ENCODE measurements at regions not wholly inside any gene's neighbourhood (a gene's known extent, or its start where the extent isn't known, plus 50 kb on each side); places are given as distances from the start of the nearest gene placed in this dataset.

GRCh38 chr1:208516780-208517179, 272.6 kb upstream of the PLXNA2 start:
- Histone ChIP-seq H3K9me3 (ENCODE audit: insufficient read depth, low read depth, low read length) (no peaks in the 10 kb centered on the region), H4K20me1 (ENCODE audit: insufficient read depth, low read length, poor library complexity, severe bottlenecking) (no peaks in the 10 kb centered on the region), H3K4me1 (ENCODE audit: insufficient read depth, low read length, poor library complexity, severe bottlenecking) (no peaks in the 10 kb centered on the region), H3K36me3 (ENCODE audit: insufficient read depth, low read length) (no peaks in the 10 kb centered on the region), H3K9me2 (replicated peaks; ENCODE audit: low read depth, low read length) (no peaks in the 10 kb centered on the region), H3K4me3 (ENCODE audit: low read length, poor library complexity, severe bottlenecking) (no peak overlapping the region), H3K9ac (ENCODE audit: low read depth, low read length, poor library complexity, severe bottlenecking) (no peak overlapping the region), H3K79me2 (ENCODE audit: insufficient read depth, low read length) (no peaks in the 10 kb centered on the region), H2AFZ (ENCODE audit: low read length) (no peak overlapping the region), H3K27me3 (ENCODE audit: insufficient read depth, low read length, poor library complexity, severe bottlenecking) (no peaks in the 10 kb centered on the region), H3K4me2 (ENCODE audit: low read depth, low read length, poor library complexity, severe bottlenecking) (no peak overlapping the region), H3F3A (ENCODE audit: low read depth) (no peaks in the 10 kb centered on the region)
- TF ChIP-seq, protein P1, sequence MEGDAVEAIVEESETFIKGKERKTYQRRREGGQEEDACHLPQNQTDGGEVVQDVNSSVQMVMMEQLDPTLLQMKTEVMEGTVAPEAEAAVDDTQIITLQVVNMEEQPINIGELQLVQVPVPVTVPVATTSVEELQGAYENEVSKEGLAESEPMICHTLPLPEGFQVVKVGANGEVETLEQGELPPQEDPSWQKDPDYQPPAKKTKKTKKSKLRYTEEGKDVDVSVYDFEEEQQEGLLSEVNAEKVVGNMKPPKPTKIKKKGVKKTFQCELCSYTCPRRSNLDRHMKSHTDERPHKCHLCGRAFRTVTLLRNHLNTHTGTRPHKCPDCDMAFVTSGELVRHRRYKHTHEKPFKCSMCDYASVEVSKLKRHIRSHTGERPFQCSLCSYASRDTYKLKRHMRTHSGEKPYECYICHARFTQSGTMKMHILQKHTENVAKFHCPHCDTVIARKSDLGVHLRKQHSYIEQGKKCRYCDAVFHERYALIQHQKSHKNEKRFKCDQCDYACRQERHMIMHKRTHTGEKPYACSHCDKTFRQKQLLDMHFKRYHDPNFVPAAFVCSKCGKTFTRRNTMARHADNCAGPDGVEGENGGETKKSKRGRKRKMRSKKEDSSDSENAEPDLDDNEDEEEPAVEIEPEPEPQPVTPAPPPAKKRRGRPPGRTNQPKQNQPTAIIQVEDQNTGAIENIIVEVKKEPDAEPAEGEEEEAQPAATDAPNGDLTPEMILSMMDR (conservative IDR thresholded peaks at IDR 0.05; ENCODE audit: low read length) = no peak
- TF ChIP-seq EZH2phosphoT487 (IDR thresholded peaks at IDR 0.05; ENCODE audit: borderline replicate concordance) = no peak

- H3K9me2 ChIP-seq (replicated peaks; ENCODE audit: low read depth, low read length) = no peaks in the 10 kb centered on the region
- no peaks in the 10 kb centered on the region for H3K79me2 ChIP-seq (ENCODE audit: insufficient read depth, low read length)
- H3K4me3 ChIP-seq (ENCODE audit: low read length, poor library complexity, severe bottlenecking) = no peak overlapping the region
- no peaks in the 10 kb centered on the region for H3K36me3 ChIP-seq (ENCODE audit: insufficient read depth, low read length)
- no peak for TF ChIP-seq EZH2phosphoT487 (IDR thresholded peaks at IDR 0.05; ENCODE audit: borderline replicate concordance)
- TF ChIP-seq, protein P1 (conservative IDR thresholded peaks at IDR 0.05; ENCODE audit: low read length) = no peak
- no peaks in the 10 kb centered on the region for H3K9me3 ChIP-seq (ENCODE audit: insufficient read depth, low read depth, low read length)
- no peaks in the 10 kb centered on the region for H3F3A ChIP-seq (ENCODE audit: low read depth)
- H3K4me2 ChIP-seq (ENCODE audit: low read depth, low read length, poor library complexity, severe bottlenecking) = no peak overlapping the region
- no peaks in the 10 kb centered on the region for H3K4me1 ChIP-seq (ENCODE audit: insufficient read depth, low read length, poor library complexity, severe bottlenecking)
- no peak overlapping the region for H2AFZ ChIP-seq (ENCODE audit: low read length)
- H3K27me3 ChIP-seq (ENCODE audit: insufficient read depth, low read length, poor library complexity, severe bottlenecking) = no peaks in the 10 kb centered on the region
- H4K20me1 ChIP-seq (ENCODE audit: insufficient read depth, low read length, poor library complexity, severe bottlenecking) = no peaks in the 10 kb centered on the region
- no peak overlapping the region for H3K9ac ChIP-seq (ENCODE audit: low read depth, low read length, poor library complexity, severe bottlenecking)
These were observed 276.4 kb upstream of the PLXNA2 start for GRCh38 chr1:208520438-208521099.

GRCh38 chr1:208521534-208521933, 277.4 kb upstream of the PLXNA2 start:
- Histone ChIP-seq H3K9me3 (ENCODE audit: insufficient read depth, low read depth, low read length) (no peaks in the 10 kb centered on the region), H3K9me2 (replicated peaks; ENCODE audit: low read depth, low read length) (no peaks in the 10 kb centered on the region), H3K27me3 (ENCODE audit: insufficient read depth, low read length, poor library complexity, severe bottlenecking) (no peaks in the 10 kb centered on the region), H2AFZ (ENCODE audit: low read length) (no peak overlapping the region), H3F3A (ENCODE audit: low read depth) (no peaks in the 10 kb centered on the region), H3K79me2 (ENCODE audit: insufficient read depth, low read length) (no peaks in the 10 kb centered on the region), H3K4me1 (ENCODE audit: insufficient read depth, low read length, poor library complexity, severe bottlenecking) (no peaks in the 10 kb centered on the region), H3K9ac (ENCODE audit: low read depth, low read length, poor library complexity, severe bottlenecking) (no peak overlapping the region), H4K20me1 (ENCODE audit: insufficient read depth, low read length, poor library complexity, severe bottlenecking) (no peaks in the 10 kb centered on the region), H3K36me3 (ENCODE audit: insufficient read depth, low read length) (no peaks in the 10 kb centered on the region), H3K4me3 (ENCODE audit: low read length, poor library complexity, severe bottlenecking) (no peak overlapping the region), H3K4me2 (ENCODE audit: low read depth, low read length, poor library complexity, severe bottlenecking) (no peak overlapping the region)
- TF ChIP-seq, protein P1 (conservative IDR thresholded peaks at IDR 0.05; ENCODE audit: low read length) = no peak
- TF ChIP-seq EZH2phosphoT487 (IDR thresholded peaks at IDR 0.05; ENCODE audit: borderline replicate concordance) = no peak

Data from Loucy (cell line).